Spleen (tissue), 7 donors: ENCODE measurements at regions not wholly inside any gene's neighbourhood (a gene's known extent, or its start where the extent isn't known, plus 50 kb on each side); places are given as distances from the start of the nearest gene placed in this dataset.

Experiments used
- CTCF ChIP-seq, 11 experiments: fragments of 200-600 bp in 7 of 11; fragments of 450-650 bp in 4 of 11; sonication (generic) in 4 of 11; IDR thresholded peaks in 8 of 11; conservative IDR thresholded peaks in 3 of 11; 1 replicate in 7 of 11; 2 replicates in 4 of 11; pipeline versions ENCODE4 v1.4.0 to v1.8.0; 2016 to 2021; ENCODE audit warnings: antibody characterized with exemption in 11 of 11, inconsistent platforms in 4 of 11, mild to moderate bottlenecking in 1 of 11
- POLR2AphosphoS5 ChIP-seq, 3 donors: sonication (generic); formaldehyde crosslinking; IDR thresholded peaks; one replicate each; pipeline ENCODE4 v1.5.1; 2017; ENCODE audit warnings: antibody characterized with exemption in 3 of 3
- donor health status: DM: no; HTN: no; CAD: no; lungs with moderate emphysema.
- donor health status: DM: no; HTN: no; CAD: no.
- donor health status: DM: no; HTN: no; CAD: no.

- TF ChIP-seq CTCF (IDR thresholded peaks at IDR 0.05 in 8 of 11, conservative IDR thresholded peaks at IDR 0.05 in 3 of 11): no peak
- no peak for TF ChIP-seq POLR2AphosphoS5 (IDR thresholded peaks at IDR 0.05)
Observed at GRCh38 chr2:51855683-51856082, 823.8 kb upstream of the NRXN1 start.
